Uterus (tissue), 3 donors: ENCODE measurements at regions not wholly inside any gene's neighbourhood (a gene's known extent, or its start where the extent isn't known, plus 50 kb on each side); places are given as distances from the start of the nearest gene placed in this dataset.
"Not testable (repeated sequence)": the region's sequence is repeated elsewhere in the genome, so short reads cannot be mapped to it uniquely, and the experiment has no call there.

Experiments used
- DNase-seq, 2 donors: peaks; one replicate each; pipeline ENCODE4 v3.0.0-alpha.2; 2019 to 2020
- H3K27ac ChIP-seq, 2 donors: fragments of 200-600 bp; sonication (generic); 1 replicate in 1 of 2; 2 replicates in 1 of 2; pipeline ENCODE4 v1.5.1; 2016 to 2018
- H3K27me3 ChIP-seq, 2 donors: fragments of 200-600 bp; sonication (generic); one replicate each; pipeline ENCODE4 v1.5.1; 2018 to 2019; ENCODE audit warnings: control low read depth in 1 of 2
- H3K36me3 ChIP-seq, 2 donors: fragments of 200-600 bp; sonication (generic); one replicate each; pipeline ENCODE4 v1.5.1; 2019; ENCODE audit warnings: control low read depth in 1 of 2
- H3K4me1 ChIP-seq, 2 donors: fragments of 200-600 bp; sonication (generic); one replicate each; pipeline ENCODE4 v1.5.1; 2018 to 2019; ENCODE audit warnings: control low read depth in 1 of 2
- H3K4me3 ChIP-seq, 2 donors: fragments of 200-600 bp; sonication (generic); 1 replicate in 1 of 2; 2 replicates in 1 of 2; pipeline ENCODE4 v1.5.1; 2018 to 2019; ENCODE audit warnings: mild to moderate bottlenecking in 1 of 2
- H3K9me3 ChIP-seq, 2 donors: fragments of 200-600 bp; sonication (generic); one replicate each; pipeline ENCODE4 v1.5.1; 2019; ENCODE audit warnings: control low read depth in 1 of 2
- CTCF ChIP-seq, 4 experiments: fragments of 200-600 bp in 2 of 4; fragments of 450-650 bp in 2 of 4; sonication (generic) in 2 of 4; IDR thresholded peaks; one replicate each; pipeline ENCODE4 v1.5.1; 2016 to 2019; ENCODE audit warnings: antibody characterized with exemption in 4 of 4, mild to moderate bottlenecking in 2 of 4, moderate library complexity in 1 of 4
- POLR2A ChIP-seq, 2 donors: fragments of 450-650 bp; IDR thresholded peaks; one replicate each; pipeline ENCODE4 v1.6.1; 2016; ENCODE audit warnings: antibody characterized with exemption in 2 of 2, mild to moderate bottlenecking in 1 of 2, moderate library complexity in 1 of 2
- intact Hi-C: fragments of 100-400 bp; cut with DNase I; formaldehyde crosslinking; loops from one replicate; pipeline ENCODE4 v1.15.1; 2023; ENCODE audit warnings: low total_unique reads
- donor health status: DM: yes; HTN: yes; CAD: no.

- Histone ChIP-seq H3K9me3 (no peaks in the 10 kb centered on the region), H3K27ac (no peak overlapping the region), H3K4me1 (no peaks in the 10 kb centered on the region), H3K4me3 (no peak overlapping the region), H3K27me3 (no peaks in the 10 kb centered on the region), H3K36me3 (no peaks in the 10 kb centered on the region)
- intact Hi-C loops = no loop called here
- no peak for DNase-seq
- TF ChIP-seq POLR2A (IDR thresholded peaks at IDR 0.05) (no peak), CTCF (IDR thresholded peaks at IDR 0.05) (no peak)
Measured at GRCh38 chr2:17460371-17461086, 57.7 kb downstream of the RAD51AP2 start.

GRCh38 chr2:17455343-17455742 lies 62.9 kb downstream of the RAD51AP2 start:
- no peak overlapping the region for H3K4me3 ChIP-seq
- H3K9me3 ChIP-seq = no peaks in the 10 kb centered on the region
- intact Hi-C loops = no loop called here
- no peak for TF ChIP-seq CTCF (IDR thresholded peaks at IDR 0.05)
- no peak for TF ChIP-seq POLR2A (IDR thresholded peaks at IDR 0.05)
- no peak for DNase-seq
- no peaks in the 10 kb centered on the region for H3K4me1 ChIP-seq
- no peaks in the 10 kb centered on the region for H3K27me3 ChIP-seq
- no peaks in the 10 kb centered on the region for H3K36me3 ChIP-seq
- no peak overlapping the region for H3K27ac ChIP-seq

GRCh38 chr2:17446191-17446590 lies 72.0 kb downstream of the RAD51AP2 start:
- H3K36me3 ChIP-seq, intact Hi-C loops, H3K4me3 ChIP-seq, H3K27ac ChIP-seq, H3K9me3 ChIP-seq, H3K4me1 ChIP-seq, H3K27me3 ChIP-seq, DNase-seq: not testable (repeated sequence)

DNA sequence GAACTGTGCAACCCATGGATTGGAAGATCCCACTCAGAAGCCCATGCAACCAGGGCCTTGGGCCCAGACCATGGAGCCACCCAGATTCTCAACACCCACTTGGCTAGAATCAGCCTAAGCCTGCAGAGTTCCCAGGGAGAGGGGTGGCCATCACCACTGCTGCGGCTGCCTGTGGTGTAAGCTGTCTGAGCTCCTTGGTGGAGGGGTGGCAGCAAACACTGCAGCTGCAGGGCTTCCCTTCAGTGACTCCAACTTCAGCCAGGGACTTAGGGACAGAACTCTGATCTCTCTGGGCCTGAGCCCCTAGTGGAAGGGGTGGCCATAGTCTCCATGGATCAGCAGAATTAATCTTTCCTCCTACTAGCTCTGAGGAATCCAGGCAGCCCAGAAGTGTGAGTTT lies 72.5 kb downstream of the RAD51AP2 start:
- H3K9me3 ChIP-seq = no peaks in the 10 kb centered on the region
- no peak for DNase-seq
- no peaks in the 10 kb centered on the region for H3K36me3 ChIP-seq
- no peak for TF ChIP-seq CTCF (IDR thresholded peaks at IDR 0.05)
- TF ChIP-seq POLR2A (IDR thresholded peaks at IDR 0.05) = no peak
- no peak overlapping the region for H3K27ac ChIP-seq
- no peaks in the 10 kb centered on the region for H3K4me1 ChIP-seq
- no peaks in the 10 kb centered on the region for H3K27me3 ChIP-seq
- no peak overlapping the region for H3K4me3 ChIP-seq
- intact Hi-C loops = no loop called here

GRCh38 chr2:17442334-17442733 lies 75.9 kb downstream of the RAD51AP2 start:
- DNase-seq = no peak
- Histone ChIP-seq H3K4me1 (no peaks in the 10 kb centered on the region), H3K9me3 (no peaks in the 10 kb centered on the region), H3K27me3 (no peaks in the 10 kb centered on the region), H3K27ac (no peak overlapping the region), H3K36me3 (no peaks in the 10 kb centered on the region), H3K4me3 (no peak overlapping the region)
- intact Hi-C loops = no loop called here
- TF ChIP-seq POLR2A (IDR thresholded peaks at IDR 0.05) (no peak), CTCF (IDR thresholded peaks at IDR 0.05) (no peak)

DNA sequence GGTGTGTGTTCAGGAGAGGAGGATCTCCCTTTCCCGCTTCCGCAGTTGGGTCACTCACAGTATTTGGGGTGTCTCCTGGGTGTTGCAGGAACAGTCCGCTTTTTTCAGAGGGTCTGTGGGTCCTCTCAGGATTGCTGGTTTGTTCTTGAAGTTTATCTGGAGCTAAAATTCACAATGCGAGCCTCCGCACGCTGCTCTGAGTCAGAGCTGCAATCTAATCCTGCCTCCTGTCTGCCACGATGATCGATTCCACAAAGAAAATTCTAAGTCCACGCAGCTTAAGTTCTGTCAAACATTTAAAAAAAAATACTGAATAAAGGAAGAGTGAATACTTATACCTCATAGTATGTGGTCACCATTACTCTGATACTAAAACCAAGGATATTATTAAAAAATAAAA lies 76.5 kb downstream of the RAD51AP2 start:
- H3K4me1 ChIP-seq = no peaks in the 10 kb centered on the region

More for the DNA sequence above, 76.5 kb downstream of the RAD51AP2 start:
- Histone ChIP-seq H3K27me3 (no peaks in the 10 kb centered on the region), H3K36me3 (no peaks in the 10 kb centered on the region), H3K27ac (no peak overlapping the region), H3K4me3 (no peak overlapping the region), H3K9me3 (no peaks in the 10 kb centered on the region)
- DNase-seq = no peak
- TF ChIP-seq CTCF (IDR thresholded peaks at IDR 0.05) (no peak), POLR2A (IDR thresholded peaks at IDR 0.05) (no peak)
- intact Hi-C loops = no loop called here
